GM12878 (cell line): ENCODE measurements at regions not wholly inside any gene's neighbourhood (a gene's known extent, or its start where the extent isn't known, plus 50 kb on each side); places are given as distances from the start of the nearest gene placed in this dataset.

Experiments used
- ATAC-seq: fragments of 200-7000 bp; cut with Tn5 transposase; 3 replicates; pipeline ENCODE4 v1.9.1; 2020; ENCODE audit warnings: mild to moderate bottlenecking, moderate library complexity
- BruUV-seq: library from RNA; stranded (reverse); fragments of 400-500 nt; replicated peaks from 2 replicates; lab custom pipeline; 2021; lab: Mats Ljungman, UMichigan
- CTCF ChIA-PET: fragments of 300-600 bp; sonication (Branson Sonifier 250); formaldehyde crosslinking; extraction: SDS; loops from one replicate; lab custom pipeline; 2021; ENCODE audit warnings: inconsistent platforms; lab: Yijun Ruan, JAX
- POLR2A ChIA-PET: fragments of 350-600 bp; formaldehyde crosslinking; extraction: SDS; loops from one replicate; lab custom pipeline; 2021; ENCODE audit warnings: inconsistent platforms; lab: Charles Lee
- RAD21 ChIA-PET: fragments of 300-600 bp; sonication (Branson Sonifier 250); formaldehyde crosslinking; loops from one replicate; lab custom pipeline; 2023; ENCODE audit warnings: antibody characterized with exemption; ENCODE audit not compliant: unreplicated experiment; lab: Charles Lee
- SMC1A ChIA-PET: fragments of 300-600 bp; sonication (Branson Sonifier 250); formaldehyde crosslinking; loops from one replicate; lab custom pipeline; 2023; ENCODE audit not compliant: unreplicated experiment, uncharacterized antibody; lab: Charles Lee
- DNase-seq: peaks from one replicate; pipeline ENCODE4 v3.0.0-alpha.2; 2011; ENCODE audit warnings: low read depth, low spot score
- FAIRE-seq: peaks from 3 replicates; lab custom pipeline; 2011; peaks lifted over from hg19 to GRCh38; lab: Jason Lieb, UNC
- H2AFZ ChIP-seq: 2 replicates; pipeline ENCODE4 v1.6.0; 2011; ENCODE audit warnings: low read depth, low read length, control low read depth; ENCODE audit not compliant: control insufficient read depth
- H3K27ac ChIP-seq: 2 replicates; pipeline ENCODE4 v1.5.1; 2011; ENCODE audit warnings: control low read depth; ENCODE audit not compliant: control insufficient read depth, insufficient read depth
- H3K27me3 ChIP-seq, 2 experiments: replicated peaks in 1 of 2; 2 replicates each; pipeline versions ENCODE4 v1.6.0 to v1.6.1; 2011; ENCODE audit warnings: low read length in 1 of 2; ENCODE audit not compliant: control insufficient read depth in 2 of 2, insufficient read depth in 2 of 2
- H3K36me3 ChIP-seq, 2 experiments: 2 replicates each; pipeline ENCODE4 v1.5.1; 2011; ENCODE audit warnings: low read length in 1 of 2; ENCODE audit not compliant: control insufficient read depth in 2 of 2, insufficient read depth in 2 of 2
- H3K4me1 ChIP-seq: 2 replicates; pipeline ENCODE4 v1.6.1; 2011; ENCODE audit warnings: mild to moderate bottlenecking, low read length, moderate library complexity, mixed read lengths; ENCODE audit not compliant: control insufficient read depth, insufficient read depth
- H3K4me2 ChIP-seq: 2 replicates; pipeline ENCODE4 v1.6.0; 2011; ENCODE audit warnings: control low read depth; ENCODE audit not compliant: control insufficient read depth, insufficient read depth
- H3K4me3 ChIP-seq: fragments of 200-600 bp; sonication (generic); 2 replicates; pipeline ENCODE4 v1.5.1; 2016
- H3K79me2 ChIP-seq: 2 replicates; pipeline ENCODE4 v1.6.0; 2011; ENCODE audit warnings: low read length; ENCODE audit not compliant: control insufficient read depth, insufficient read depth
- H3K9ac ChIP-seq: 2 replicates; pipeline ENCODE4 v1.8.0; 2011; ENCODE audit warnings: low read length, control low read depth, mixed read lengths; ENCODE audit not compliant: control insufficient read depth, insufficient read depth
- H3K9me3 ChIP-seq: replicated peaks from 3 replicates; pipeline ENCODE4 v1.5.1; 2011; ENCODE audit warnings: mild to moderate bottlenecking, low read length; ENCODE audit not compliant: control insufficient read depth, insufficient read depth
- H4K20me1 ChIP-seq: 2 replicates; pipeline ENCODE4 v1.6.0; 2011; ENCODE audit not compliant: control insufficient read depth, insufficient read depth
- FOXK2 ChIP-seq: fragments of 450-650 bp; IDR thresholded peaks from 2 replicates; pipeline ENCODE4 v1.6.1; 2017; ENCODE audit warnings: mild to moderate bottlenecking, moderate library complexity
- HDGF ChIP-seq: fragments of 450-650 bp; IDR thresholded peaks from 2 replicates; pipeline ENCODE4 v1.6.1; 2016; ENCODE audit warnings: antibody characterized with exemption
- HSF1 ChIP-seq: fragments of 150-350 bp; IDR thresholded peaks from 2 replicates; pipeline ENCODE4 v1.6.1; 2014; ENCODE audit warnings: mild to moderate bottlenecking, low read depth, low read length
- IKZF1 ChIP-seq: fragments of 450-650 bp; conservative IDR thresholded peaks from 2 replicates; pipeline ENCODE4 v1.6.1; 2017; ENCODE audit warnings: antibody characterized with exemption, mild to moderate bottlenecking
- IRF3 ChIP-seq: fragments of 450-650 bp; IDR thresholded peaks from 2 replicates; pipeline ENCODE4 v1.6.1; 2014; ENCODE audit warnings: mild to moderate bottlenecking
- KLF5 ChIP-seq: fragments of 450-650 bp; IDR thresholded peaks from 2 replicates; pipeline ENCODE4 v1.6.1; 2014; ENCODE audit warnings: mild to moderate bottlenecking; ENCODE audit not compliant: partially characterized antibody
- SPI1 ChIP-seq: IDR thresholded peaks from 2 replicates; pipeline ENCODE4 v1.6.1; 2011; ENCODE audit warnings: low read depth, mild to moderate bottlenecking, low read length, moderate library complexity, borderline replicate concordance; ENCODE audit not compliant: insufficient read depth
- ZNF274 ChIP-seq: IDR thresholded peaks from one replicate; pipeline ENCODE4 v1.8.0; 2011; ENCODE audit not compliant: insufficient read length, insufficient read depth
- in situ Hi-C: fragments of 300-500 bp; cut with MboI; formaldehyde crosslinking; loops from 9 replicates; pipeline ENCODE4 v1.14.3; 2018; ENCODE audit warnings: mixed read lengths
- intact Hi-C: fragments of 100-400 bp; cut with micrococcal nuclease; formaldehyde crosslinking; loops from one replicate; pipeline ENCODE4 v1.14.2; 2022; ENCODE audit not compliant: unreplicated experiment

- ChIA-PET CTCF (no interaction called here), RAD21 (no interaction called here), POLR2A (no interaction called here), SMC1A (no interaction called here)
- no peaks in the 10 kb centered on the region for H3K4me1 ChIP-seq
- no peak overlapping the region for H3K9ac ChIP-seq
- H3K4me2 ChIP-seq: no peak overlapping the region
- TF ChIP-seq HSF1 (no peak), KLF5 (no peak), IKZF1 (no peak), ZNF274 (no peak), SPI1 (no peak), IRF3 (no peak), FOXK2 (no peak), HDGF (no peak)
- no peak for FAIRE-seq
- ATAC-seq: no peak
- no peaks in the 10 kb centered on the region for H3K79me2 ChIP-seq
- DNase-seq: no peak
- H2AFZ ChIP-seq: no peak overlapping the region
- H3K9me3 ChIP-seq: no peaks in the 10 kb centered on the region
- H3K4me3 ChIP-seq: no peak overlapping the region
- in situ Hi-C loops: no loop called here
- H3K27ac ChIP-seq: no peak overlapping the region
- no peaks in the 10 kb centered on the region for H3K36me3 ChIP-seq
- H3K27me3 ChIP-seq: peaks cover 0 to 1% of the 10 kb centered on the region in 2 experiments; a peak in 1 of 4 replicates
- intact Hi-C loops: no loop called here
- H4K20me1 ChIP-seq: no peaks in the 10 kb centered on the region
- BruUV-seq: no TSS peak
These were observed 100.0 kb downstream of the KLF5 start for GRCh38 chr13:73158851-73159250.
